GM12878 (cell line): ENCODE measurements at regions not wholly inside any gene's neighbourhood (a gene's known extent, or its start where the extent isn't known, plus 50 kb on each side); places are given as distances from the start of the nearest gene placed in this dataset.

Experiments
- ATAC-seq: fragments of 200-7000 bp; cut with Tn5 transposase; 3 replicates; pipeline ENCODE4 v1.9.1; 2020; ENCODE audit warnings: mild to moderate bottlenecking, moderate library complexity
- BruUV-seq: library from RNA; stranded (reverse); fragments of 400-500 nt; replicated peaks from 2 replicates; lab custom pipeline; 2021; lab: Mats Ljungman, UMichigan
- CTCF ChIA-PET: fragments of 300-600 bp; sonication (Branson Sonifier 250); formaldehyde crosslinking; extraction: SDS; loops from one replicate; lab custom pipeline; 2021; ENCODE audit warnings: inconsistent platforms; lab: Yijun Ruan, JAX
- POLR2A ChIA-PET: fragments of 350-600 bp; formaldehyde crosslinking; extraction: SDS; loops from one replicate; lab custom pipeline; 2021; ENCODE audit warnings: inconsistent platforms; lab: Charles Lee
- RAD21 ChIA-PET: fragments of 300-600 bp; sonication (Branson Sonifier 250); formaldehyde crosslinking; loops from one replicate; lab custom pipeline; 2023; ENCODE audit warnings: antibody characterized with exemption; ENCODE audit not compliant: unreplicated experiment; lab: Charles Lee
- SMC1A ChIA-PET: fragments of 300-600 bp; sonication (Branson Sonifier 250); formaldehyde crosslinking; loops from one replicate; lab custom pipeline; 2023; ENCODE audit not compliant: unreplicated experiment, uncharacterized antibody; lab: Charles Lee
- DNase-seq: peaks from one replicate; pipeline ENCODE4 v3.0.0-alpha.2; 2011; ENCODE audit warnings: low read depth, low spot score
- FAIRE-seq: peaks from 3 replicates; lab custom pipeline; 2011; peaks lifted over from hg19 to GRCh38; lab: Jason Lieb, UNC
- H2AFZ ChIP-seq: 2 replicates; pipeline ENCODE4 v1.6.0; 2011; ENCODE audit warnings: low read depth, low read length, control low read depth; ENCODE audit not compliant: control insufficient read depth
- H3K27ac ChIP-seq: 2 replicates; pipeline ENCODE4 v1.5.1; 2011; ENCODE audit warnings: control low read depth; ENCODE audit not compliant: control insufficient read depth, insufficient read depth
- H3K27me3 ChIP-seq, 2 experiments: replicated peaks in 1 of 2; 2 replicates each; pipeline versions ENCODE4 v1.6.0 to v1.6.1; 2011; ENCODE audit warnings: low read length in 1 of 2; ENCODE audit not compliant: control insufficient read depth in 2 of 2, insufficient read depth in 2 of 2
- H3K36me3 ChIP-seq, 2 experiments: 2 replicates each; pipeline ENCODE4 v1.5.1; 2011; ENCODE audit warnings: low read length in 1 of 2; ENCODE audit not compliant: control insufficient read depth in 2 of 2, insufficient read depth in 2 of 2
- H3K4me1 ChIP-seq: 2 replicates; pipeline ENCODE4 v1.6.1; 2011; ENCODE audit warnings: mild to moderate bottlenecking, low read length, moderate library complexity, mixed read lengths; ENCODE audit not compliant: control insufficient read depth, insufficient read depth
- H3K4me2 ChIP-seq: 2 replicates; pipeline ENCODE4 v1.6.0; 2011; ENCODE audit warnings: control low read depth; ENCODE audit not compliant: control insufficient read depth, insufficient read depth
- H3K4me3 ChIP-seq: fragments of 200-600 bp; sonication (generic); 2 replicates; pipeline ENCODE4 v1.5.1; 2016
- H3K79me2 ChIP-seq: 2 replicates; pipeline ENCODE4 v1.6.0; 2011; ENCODE audit warnings: low read length; ENCODE audit not compliant: control insufficient read depth, insufficient read depth
- H3K9ac ChIP-seq: 2 replicates; pipeline ENCODE4 v1.8.0; 2011; ENCODE audit warnings: low read length, control low read depth, mixed read lengths; ENCODE audit not compliant: control insufficient read depth, insufficient read depth
- H3K9me3 ChIP-seq: replicated peaks from 3 replicates; pipeline ENCODE4 v1.5.1; 2011; ENCODE audit warnings: mild to moderate bottlenecking, low read length; ENCODE audit not compliant: control insufficient read depth, insufficient read depth
- H4K20me1 ChIP-seq: 2 replicates; pipeline ENCODE4 v1.6.0; 2011; ENCODE audit not compliant: control insufficient read depth, insufficient read depth
- ATF7 ChIP-seq: fragments of 450-650 bp; IDR thresholded peaks from 2 replicates; pipeline ENCODE4 v1.6.1; 2016; ENCODE audit warnings: low read depth, mild to moderate bottlenecking
- ESRRA ChIP-seq: IDR thresholded peaks from 2 replicates; pipeline ENCODE4 v1.6.1; 2012; ENCODE audit warnings: mild to moderate bottlenecking, low read length, improper control_type of control experiment
- EZH2 ChIP-seq: IDR thresholded peaks from 2 replicates; pipeline ENCODE4 v1.6.1; 2012; ENCODE audit warnings: low read depth, mild to moderate bottlenecking, control low read depth, inconsistent platforms, low read length, borderline replicate concordance; ENCODE audit not compliant: control insufficient read depth
- HDAC6 ChIP-seq: fragments of 200-600 bp; sonication (generic); IDR thresholded peaks from one replicate; pipeline ENCODE4 v1.8.0; 2017; ENCODE audit warnings: antibody characterized with exemption; ENCODE audit not compliant: unreplicated experiment
- MYC ChIP-seq: IDR thresholded peaks from 2 replicates; pipeline ENCODE4 v1.6.1; 2011; ENCODE audit warnings: mild to moderate bottlenecking, low read length, moderate library complexity, inconsistent platforms; ENCODE audit not compliant: insufficient read depth, insufficient replicate concordance, insufficient read length, severe bottlenecking
- NFYA ChIP-seq: IDR thresholded peaks from 2 replicates; pipeline ENCODE4 v1.6.1; 2011; ENCODE audit warnings: low read depth, mild to moderate bottlenecking, low read length, improper control_type of control experiment, borderline replicate concordance
- RCOR1 ChIP-seq: conservative IDR thresholded peaks from 2 replicates; pipeline ENCODE4 v1.6.1; 2012; ENCODE audit warnings: low read depth, low read length, improper control_type of control experiment
- RFX5 ChIP-seq: IDR thresholded peaks from 2 replicates; pipeline ENCODE4 v1.6.1; 2011; ENCODE audit warnings: low read depth, low read length, improper control_type of control experiment
- SIN3A ChIP-seq: IDR thresholded peaks from 2 replicates; pipeline ENCODE4 v1.6.1; 2012; ENCODE audit warnings: low read depth, low read length, improper control_type of control experiment
- SMAD5 ChIP-seq: IDR thresholded peaks from 2 replicates; pipeline ENCODE4 v1.6.1; 2016; ENCODE audit warnings: antibody characterized with exemption, low read depth
- SP1 ChIP-seq: IDR thresholded peaks from one replicate; pipeline ENCODE4 v1.6.1; 2011; ENCODE audit warnings: low read depth, low read length
- SPI1 ChIP-seq: IDR thresholded peaks from 2 replicates; pipeline ENCODE4 v1.6.1; 2011; ENCODE audit warnings: low read depth, mild to moderate bottlenecking, low read length, moderate library complexity, borderline replicate concordance; ENCODE audit not compliant: insufficient read depth
- TCF7 ChIP-seq: IDR thresholded peaks from 2 replicates; pipeline ENCODE4 v1.6.1; 2014; ENCODE audit warnings: antibody characterized with exemption, borderline replicate concordance
- ZNF24 ChIP-seq: fragments of 450-650 bp; IDR thresholded peaks from 2 replicates; pipeline ENCODE4 v1.6.1; 2017; ENCODE audit warnings: antibody characterized with exemption, mild to moderate bottlenecking
- WGBS: methylation state at CpG from one replicate; pipeline ENCODE4 v1.1.6; 2016; ENCODE audit warnings: low lambda C conversion rate; ENCODE audit not compliant: insufficient replicate concordance, insufficient coverage; ENCODE audit errors: missing lambda C conversion rate; 5-methylcytosine and 5-hydroxymethylcytosine counted together
- in situ Hi-C: fragments of 300-500 bp; cut with MboI; formaldehyde crosslinking; loops from 9 replicates; pipeline ENCODE4 v1.14.3; 2018; ENCODE audit warnings: mixed read lengths
- intact Hi-C: fragments of 100-400 bp; cut with micrococcal nuclease; formaldehyde crosslinking; loops from one replicate; pipeline ENCODE4 v1.14.2; 2022; ENCODE audit not compliant: unreplicated experiment
- TF ChIP-seq, protein P1 (sequence below), 3 experiments: IDR thresholded peaks in 2 of 3; conservative IDR thresholded peaks in 1 of 3; 2 replicates each; pipeline ENCODE4 v1.5.1; 2011; ENCODE audit warnings: low read depth in 3 of 3, low read length in 3 of 3, mild to moderate bottlenecking in 3 of 3, control low read depth in 2 of 3, moderate library complexity in 2 of 3, inconsistent platforms in 1 of 3, mixed read lengths in 1 of 3; ENCODE audit not compliant: control insufficient read depth in 2 of 3, insufficient read depth in 1 of 3; ENCODE audit errors: extremely low read depth in 1 of 3
- TF ChIP-seq, protein P2 (sequence below): IDR thresholded peaks from 2 replicates; pipeline ENCODE4 v1.6.1; 2012; ENCODE audit warnings: low read depth, low read length, improper control_type of control experiment

DNA sequence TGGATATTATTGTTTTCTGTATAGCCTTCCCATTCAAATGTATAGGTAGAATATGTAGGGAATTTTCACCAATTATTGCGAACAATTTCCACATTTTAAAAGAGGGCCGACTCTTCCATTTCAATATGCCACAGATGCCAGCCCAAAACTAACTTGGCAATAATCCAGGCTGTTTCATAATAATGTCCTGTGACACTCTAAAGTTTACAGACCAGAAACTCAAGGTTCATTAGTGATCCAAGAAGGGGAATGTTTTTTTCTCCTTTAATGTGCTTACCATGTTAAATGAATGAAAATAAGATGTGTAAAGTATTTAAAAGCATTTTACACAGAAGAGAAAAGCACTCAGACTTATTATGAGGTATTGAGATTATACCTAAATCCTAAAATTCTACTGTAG, 63.0 kb upstream of the FAM3C start:
- intact Hi-C loops (no loop called here), in situ Hi-C loops (no loop called here)
- Histone ChIP-seq H3K79me2 (no peaks in the 10 kb centered on the region), H2AFZ (no peak overlapping the region), H3K9ac (no peak overlapping the region), H3K27ac (no peak overlapping the region), H3K4me2 (no peak overlapping the region), H3K9me3 (no peaks in the 10 kb centered on the region), H3K4me3 (no peak overlapping the region), H4K20me1 (no peaks in the 10 kb centered on the region), H3K4me1 (no peaks in the 10 kb centered on the region), H3K27me3 (no peaks in the 10 kb centered on the region), H3K36me3 (no peaks in the 10 kb centered on the region)
- no TSS peak for BruUV-seq
- ChIA-PET CTCF (interaction anchor here (1.0 to 1.4 kb wide), 3 partner anchors 14 to 92 kb away, joined by 3 to 4 read pairs (median 4); no protein-coding TSS in a partner anchor), SMC1A (interaction anchor here (1.4 kb wide), 1 partner anchor 10 kb away, joined by 4 read pairs; no protein-coding TSS in a partner anchor), POLR2A (no interaction called here), RAD21 (interaction anchor here (1.3 kb wide), 1 partner anchor 71 kb away, joined by 4 read pairs; no protein-coding TSS in a partner anchor)
- no peak for FAIRE-seq
- no peak for ATAC-seq
- TF ChIP-seq RCOR1 (no peak), SP1 (no peak), TCF7 (no peak)
- 69% methylated on average over 2 of the region's 2 CpGs for WGBS
- DNase-seq: no peak

DNA sequence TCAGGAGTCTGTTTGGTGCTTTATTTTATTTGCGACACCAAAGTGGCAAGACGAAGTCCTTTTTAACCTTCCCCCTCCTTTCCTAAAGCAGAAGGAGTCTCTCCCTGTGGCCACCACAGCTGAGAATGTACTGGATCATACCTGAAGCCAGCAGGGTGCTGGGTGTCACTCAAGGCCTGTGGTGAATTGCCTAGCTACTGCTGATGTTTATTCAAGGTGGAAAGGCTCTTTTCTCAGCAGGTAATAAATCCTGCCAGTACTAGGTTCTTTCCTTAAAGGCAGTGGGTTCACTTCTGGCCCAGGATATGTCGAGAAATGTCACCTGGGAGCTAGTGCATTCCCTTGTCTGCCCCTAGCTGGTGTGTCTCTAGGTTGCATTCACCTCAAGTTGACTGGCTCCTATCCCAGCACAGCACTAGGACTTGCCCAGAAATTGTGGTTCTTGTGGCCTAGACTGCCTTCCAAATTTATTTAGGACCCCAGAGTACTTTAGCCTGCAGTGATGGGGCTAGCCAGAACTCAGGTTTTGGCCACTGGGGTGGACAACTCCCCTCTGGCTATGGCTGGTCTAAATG, 60.8 kb upstream of the FAM3C start:
- intact Hi-C loops (no loop called here), in situ Hi-C loops (no loop called here)
- BruUV-seq: no TSS peak
- Histone ChIP-seq H3K27me3 (no peaks in the 10 kb centered on the region), H3K4me2 (no peak overlapping the region), H3K27ac (no peak overlapping the region), H4K20me1 (no peaks in the 10 kb centered on the region), H2AFZ (no peak overlapping the region), H3K9ac (no peak overlapping the region), H3K9me3 (no peaks in the 10 kb centered on the region), H3K4me3 (no peak overlapping the region), H3K36me3 (no peaks in the 10 kb centered on the region), H3K79me2 (no peaks in the 10 kb centered on the region), H3K4me1 (no peaks in the 10 kb centered on the region)
- ChIA-PET RAD21 (no interaction called here), CTCF (no interaction called here), POLR2A (no interaction called here), SMC1A (interaction anchor here (1.0 kb wide), 1 partner anchor 12 kb away, joined by 8 read pairs; no protein-coding TSS in a partner anchor)
- DNase-seq (no peak), FAIRE-seq (no peak), ATAC-seq (no peak)
- 49% methylated on average over 3 of the region's 3 CpGs for WGBS
- TF ChIP-seq SMAD5: no peak
- TF ChIP-seq NFYA: no peak
- no peak for TF ChIP-seq ATF7
- TF ChIP-seq HDAC6: no peak
- no peak for TF ChIP-seq ZNF24
- TF ChIP-seq MYC: no peak
- no peak for TF ChIP-seq SPI1
- TF ChIP-seq RFX5: no peak
- TF ChIP-seq, protein P1, sequence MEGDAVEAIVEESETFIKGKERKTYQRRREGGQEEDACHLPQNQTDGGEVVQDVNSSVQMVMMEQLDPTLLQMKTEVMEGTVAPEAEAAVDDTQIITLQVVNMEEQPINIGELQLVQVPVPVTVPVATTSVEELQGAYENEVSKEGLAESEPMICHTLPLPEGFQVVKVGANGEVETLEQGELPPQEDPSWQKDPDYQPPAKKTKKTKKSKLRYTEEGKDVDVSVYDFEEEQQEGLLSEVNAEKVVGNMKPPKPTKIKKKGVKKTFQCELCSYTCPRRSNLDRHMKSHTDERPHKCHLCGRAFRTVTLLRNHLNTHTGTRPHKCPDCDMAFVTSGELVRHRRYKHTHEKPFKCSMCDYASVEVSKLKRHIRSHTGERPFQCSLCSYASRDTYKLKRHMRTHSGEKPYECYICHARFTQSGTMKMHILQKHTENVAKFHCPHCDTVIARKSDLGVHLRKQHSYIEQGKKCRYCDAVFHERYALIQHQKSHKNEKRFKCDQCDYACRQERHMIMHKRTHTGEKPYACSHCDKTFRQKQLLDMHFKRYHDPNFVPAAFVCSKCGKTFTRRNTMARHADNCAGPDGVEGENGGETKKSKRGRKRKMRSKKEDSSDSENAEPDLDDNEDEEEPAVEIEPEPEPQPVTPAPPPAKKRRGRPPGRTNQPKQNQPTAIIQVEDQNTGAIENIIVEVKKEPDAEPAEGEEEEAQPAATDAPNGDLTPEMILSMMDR (IDR thresholded peaks at IDR 0.05 in 2 of 3, conservative IDR thresholded peaks at IDR 0.05 in 1 of 3; ENCODE audit: control insufficient read depth in 2 of 3, extremely low read depth in 1 of 3, insufficient read depth in 1 of 3, low read depth in 3 of 3, low read length in 3 of 3): no peak
- TF ChIP-seq ESRRA: no peak
- TF ChIP-seq, protein P2, sequence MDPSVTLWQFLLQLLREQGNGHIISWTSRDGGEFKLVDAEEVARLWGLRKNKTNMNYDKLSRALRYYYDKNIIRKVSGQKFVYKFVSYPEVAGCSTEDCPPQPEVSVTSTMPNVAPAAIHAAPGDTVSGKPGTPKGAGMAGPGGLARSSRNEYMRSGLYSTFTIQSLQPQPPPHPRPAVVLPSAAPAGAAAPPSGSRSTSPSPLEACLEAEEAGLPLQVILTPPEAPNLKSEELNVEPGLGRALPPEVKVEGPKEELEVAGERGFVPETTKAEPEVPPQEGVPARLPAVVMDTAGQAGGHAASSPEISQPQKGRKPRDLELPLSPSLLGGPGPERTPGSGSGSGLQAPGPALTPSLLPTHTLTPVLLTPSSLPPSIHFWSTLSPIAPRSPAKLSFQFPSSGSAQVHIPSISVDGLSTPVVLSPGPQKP: no peak
- no peak for TF ChIP-seq EZH2
- no peak for TF ChIP-seq SIN3A
